Ovary (tissue), 7 donors: ENCODE measurements at regions not wholly inside any gene's neighbourhood (a gene's known extent, or its start where the extent isn't known, plus 50 kb on each side); places are given as distances from the start of the nearest gene placed in this dataset.

Experiments
- DNase-seq, 5 donors: peaks; one replicate each; pipeline ENCODE4 v3.0.0-alpha.2; 2019 to 2020
- H3K27ac ChIP-seq, 2 donors: fragments of 200-600 bp; one replicate each; pipeline versions ENCODE4 v1.5.1 to v1.8.0; 2019 to 2022
- H3K27me3 ChIP-seq: fragments of 200-600 bp; one replicate; pipeline ENCODE4 v1.8.0; 2022
- H3K36me3 ChIP-seq: fragments of 200-600 bp; sonication (generic); one replicate; pipeline ENCODE4 v1.5.1; 2019
- H3K4me1 ChIP-seq: one replicate; pipeline ENCODE4 v1.8.1; 2013; ENCODE audit warnings: mild to moderate bottlenecking, moderate library complexity; ENCODE audit not compliant: insufficient read depth
- H3K4me3 ChIP-seq: fragments of 200-600 bp; sonication (generic); one replicate; pipeline ENCODE4 v1.5.1; 2017
- H3K9me3 ChIP-seq, 2 donors: fragments of 200-600 bp in 1 of 2; sonication (generic) in 1 of 2; one replicate each; pipeline versions ENCODE4 v1.5.1 to v1.8.1; 2013 to 2019; ENCODE audit warnings: mild to moderate bottlenecking in 1 of 2, moderate library complexity in 1 of 2
- EP300 ChIP-seq: sonication (generic); formaldehyde crosslinking; IDR thresholded peaks from one replicate; pipeline ENCODE4 v1.6.1; 2017; ENCODE audit warnings: antibody characterized with exemption
- POLR2A ChIP-seq: fragments of 450-650 bp; IDR thresholded peaks from one replicate; pipeline ENCODE4 v1.6.1; 2017; ENCODE audit warnings: antibody characterized with exemption, mild to moderate bottlenecking, moderate library complexity
- WGBS, 3 donors: extraction: QIAGEN DNeasy Blood & Tissue Kit in 1 of 3; methylation state at CpG; one replicate each; pipeline versions ENCODE4 v1.1.5 to v1.1.7; 2013 to 2017; 5-methylcytosine and 5-hydroxymethylcytosine counted together
- intact Hi-C, 4 donors: fragments of 100-400 bp; cut with DNase I; formaldehyde crosslinking; loops; one replicate each; pipeline versions ENCODE4 v1.11.0 to v1.15.1; 2022 to 2023
- TF ChIP-seq, protein P1 (sequence below), 3 donors: fragments of 450-650 bp in 2 of 3; fragments of 200-600 bp in 1 of 3; IDR thresholded peaks; one replicate each; pipeline versions ENCODE4 v1.5.1 to v1.8.0; 2016 to 2022; ENCODE audit warnings: antibody characterized with exemption in 3 of 3, mild to moderate bottlenecking in 1 of 3
- donor health status: DM: no; HTN: no; CAD: no; lungs with moderate emphysema.
- donor health status: DM: no; HTN: no; CAD: no.
- donor health status: Bipolar disorder and iron deficiency.
- donor health status: DM: no; HTN: no; CAD: no.
- donor health status: DM: yes; HTN: yes; CAD: no.

- Histone ChIP-seq H3K4me1 (no peaks in the 10 kb centered on the region), H3K27ac (no peak overlapping the region), H3K36me3 (no peaks in the 10 kb centered on the region), H3K4me3 (no peak overlapping the region), H3K27me3 (no peaks in the 10 kb centered on the region), H3K9me3 (no peaks in the 10 kb centered on the region)
- no peak for DNase-seq
- TF ChIP-seq POLR2A = no peak
- intact Hi-C loops = no loop called here
- 18 to 41% (median 19%) methylated on average over 3 of the region's 3 CpGs for WGBS, 3 donors
These were observed 325.6 kb upstream of the TMEM132C start for GRCh38 chr12:127941332-127941731.

DNA sequence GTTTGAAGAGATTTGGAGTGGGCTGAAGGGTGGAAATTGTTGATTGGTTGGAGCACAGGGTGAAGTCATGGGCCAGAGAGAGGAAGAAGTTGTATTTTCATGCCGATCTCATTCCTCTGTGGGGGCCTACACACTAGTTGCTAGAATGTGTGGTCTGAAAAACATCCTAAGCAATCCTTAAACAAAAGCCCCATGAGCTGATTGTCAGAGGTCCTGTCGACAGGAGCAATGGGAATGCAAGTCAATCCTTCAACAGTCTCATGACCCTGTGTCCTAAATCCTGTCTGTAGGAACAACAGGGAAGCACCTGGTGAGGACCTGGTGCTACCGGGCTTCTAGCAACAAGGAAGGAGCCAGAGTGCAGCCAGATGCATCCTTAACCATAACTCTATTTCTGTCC, 324.0 kb upstream of the TMEM132C start:
- Histone ChIP-seq H3K36me3 (no peaks in the 10 kb centered on the region), H3K4me3 (no peak overlapping the region), H3K4me1 (no peaks in the 10 kb centered on the region), H3K27ac (no peak overlapping the region), H3K27me3 (no peaks in the 10 kb centered on the region), H3K9me3 (no peaks in the 10 kb centered on the region)
- 48 to 67% (median 58%) methylated on average over 3 of the region's 3 CpGs for WGBS, 3 donors
- TF ChIP-seq POLR2A (no peak), EP300 (no peak)
- TF ChIP-seq, protein P1, sequence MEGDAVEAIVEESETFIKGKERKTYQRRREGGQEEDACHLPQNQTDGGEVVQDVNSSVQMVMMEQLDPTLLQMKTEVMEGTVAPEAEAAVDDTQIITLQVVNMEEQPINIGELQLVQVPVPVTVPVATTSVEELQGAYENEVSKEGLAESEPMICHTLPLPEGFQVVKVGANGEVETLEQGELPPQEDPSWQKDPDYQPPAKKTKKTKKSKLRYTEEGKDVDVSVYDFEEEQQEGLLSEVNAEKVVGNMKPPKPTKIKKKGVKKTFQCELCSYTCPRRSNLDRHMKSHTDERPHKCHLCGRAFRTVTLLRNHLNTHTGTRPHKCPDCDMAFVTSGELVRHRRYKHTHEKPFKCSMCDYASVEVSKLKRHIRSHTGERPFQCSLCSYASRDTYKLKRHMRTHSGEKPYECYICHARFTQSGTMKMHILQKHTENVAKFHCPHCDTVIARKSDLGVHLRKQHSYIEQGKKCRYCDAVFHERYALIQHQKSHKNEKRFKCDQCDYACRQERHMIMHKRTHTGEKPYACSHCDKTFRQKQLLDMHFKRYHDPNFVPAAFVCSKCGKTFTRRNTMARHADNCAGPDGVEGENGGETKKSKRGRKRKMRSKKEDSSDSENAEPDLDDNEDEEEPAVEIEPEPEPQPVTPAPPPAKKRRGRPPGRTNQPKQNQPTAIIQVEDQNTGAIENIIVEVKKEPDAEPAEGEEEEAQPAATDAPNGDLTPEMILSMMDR (IDR thresholded peaks at IDR 0.05) = no peak
- intact Hi-C loops = no loop called here
- DNase-seq = no peak

DNA sequence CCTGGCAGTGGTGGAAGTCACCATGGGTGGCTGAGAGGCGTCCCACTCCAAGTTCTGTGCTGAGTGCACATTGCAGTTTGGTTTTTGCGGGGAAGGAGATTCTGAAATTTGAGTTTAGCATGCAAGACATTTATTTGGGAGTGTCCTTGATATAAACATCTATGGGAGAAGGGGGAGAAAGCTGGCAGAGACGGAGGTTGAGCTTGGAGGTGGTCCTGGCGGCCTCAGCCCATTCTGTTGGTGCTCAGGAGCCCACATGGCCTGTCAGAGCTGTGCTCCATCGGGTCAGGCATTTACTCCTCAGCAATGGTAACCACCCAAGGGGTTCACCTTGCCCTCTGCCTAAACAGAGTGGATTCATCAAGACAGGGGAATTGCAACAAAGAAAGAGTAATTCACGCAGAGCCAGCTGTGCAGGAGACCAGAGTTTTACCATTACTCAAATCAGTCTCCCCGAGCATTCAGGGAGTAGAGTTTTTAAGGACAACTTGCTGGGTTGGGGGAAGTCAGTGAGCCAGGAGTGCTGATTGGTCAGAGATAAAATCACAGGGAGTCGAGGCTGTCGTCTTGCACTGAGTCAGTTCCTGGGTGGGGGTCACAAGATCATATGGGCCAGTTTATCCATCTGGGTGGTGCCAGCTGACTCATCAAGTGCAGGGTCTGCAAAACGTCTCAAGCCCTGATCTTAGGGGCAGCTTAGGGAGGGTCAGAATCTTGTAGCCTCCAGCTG, 323.3 kb upstream of the TMEM132C start:
- 45 to 52% (median 46%) methylated on average over 10 of the region's 10 CpGs for WGBS, 3 donors
- Histone ChIP-seq H3K36me3 (no peaks in the 10 kb centered on the region), H3K9me3 (no peaks in the 10 kb centered on the region), H3K27me3 (no peaks in the 10 kb centered on the region), H3K27ac (no peak overlapping the region), H3K4me1 (no peaks in the 10 kb centered on the region), H3K4me3 (no peak overlapping the region)
- intact Hi-C loops = no loop called here
- no peak for DNase-seq
- no peak for TF ChIP-seq EP300
- TF ChIP-seq, protein P1 (IDR thresholded peaks at IDR 0.05) = no peak
- TF ChIP-seq POLR2A = no peak

DNA sequence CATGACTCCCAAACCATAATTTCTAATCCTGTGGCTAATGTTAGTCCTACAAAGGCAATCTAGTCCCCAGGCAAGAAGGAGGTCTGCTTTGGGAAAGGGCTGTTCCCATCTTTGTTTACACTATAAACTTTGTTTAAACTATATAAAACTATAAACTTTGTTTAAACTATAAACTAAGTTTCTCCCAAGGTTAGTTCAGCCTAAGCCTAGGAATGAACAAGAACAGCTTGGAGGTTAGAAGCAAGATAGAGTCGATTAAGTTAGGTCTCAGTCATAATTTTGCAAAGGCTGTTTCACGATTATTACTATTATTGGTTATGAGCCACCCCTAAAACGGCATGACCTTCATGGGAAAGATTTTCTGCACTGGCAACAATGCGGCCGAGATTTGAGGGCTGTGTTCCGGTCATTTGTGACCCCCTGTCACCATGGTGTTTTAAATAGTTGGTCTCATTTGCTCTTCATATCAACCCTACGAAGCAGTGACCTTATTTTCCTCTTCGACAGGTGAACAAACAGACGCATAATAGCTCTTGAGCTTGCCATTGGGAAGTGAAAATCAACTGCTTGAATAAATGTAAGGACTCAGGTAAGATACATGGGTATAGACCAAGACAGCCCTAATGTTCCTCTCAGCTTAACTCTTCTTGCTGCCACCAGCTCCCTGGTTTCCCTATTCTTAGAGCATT, 322.6 kb upstream of the TMEM132C start:
- intact Hi-C loops = no loop called here
- Histone ChIP-seq H3K4me1 (no peaks in the 10 kb centered on the region), H3K27ac (no peak overlapping the region), H3K9me3 (no peaks in the 10 kb centered on the region), H3K4me3 (no peak overlapping the region), H3K27me3 (no peaks in the 10 kb centered on the region), H3K36me3 (no peaks in the 10 kb centered on the region)
- no peak for DNase-seq
- TF ChIP-seq, protein P1 (IDR thresholded peaks at IDR 0.05) = no peak
- no peak for TF ChIP-seq POLR2A
- no peak for TF ChIP-seq EP300
- 47 to 59% (median 51%) methylated on average over 9 of the region's 9 CpGs for WGBS, 3 donors

- TF ChIP-seq POLR2A = no peak
- TF ChIP-seq, protein P1 (IDR thresholded peaks at IDR 0.05) = no peak
- no peak for TF ChIP-seq EP300
- no peak for DNase-seq
- no peaks in the 10 kb centered on the region for H3K36me3 ChIP-seq
- no peaks in the 10 kb centered on the region for H3K4me1 ChIP-seq
- no peak overlapping the region for H3K27ac ChIP-seq
- no peaks in the 10 kb centered on the region for H3K9me3 ChIP-seq
- no peak overlapping the region for H3K4me3 ChIP-seq
- intact Hi-C loops = no loop called here
- no peaks in the 10 kb centered on the region for H3K27me3 ChIP-seq
- WGBS, 3 donors = 79 to 90% (median 82%) methylated on average over 5 of the region's 5 CpGs
These were observed 309.8 kb upstream of the TMEM132C start for GRCh38 chr12:127957001-127957660.
